Dendritic cell treated with granulocyte-macrophage colony-stimulating factor and Interleukin-4, amounts not matched to agents 40 ng/mL and 50 ng/mL, for 4 days (primary cell): ENCODE measurements at regions not wholly inside any gene's neighbourhood (a gene's known extent, or its start where the extent isn't known, plus 50 kb on each side); places are given as distances from the start of the nearest gene placed in this dataset.

Experiments
- H3K27ac Mint-ChIP-seq: one replicate; pipeline ENCODE4 v1.8.0; 2022; ENCODE audit warnings: mild to moderate bottlenecking, mixed read lengths
- H3K27me3 Mint-ChIP-seq: one replicate; pipeline ENCODE4 v1.8.0; 2022; ENCODE audit warnings: mild to moderate bottlenecking, mixed read lengths
- H3K36me3 Mint-ChIP-seq: one replicate; pipeline ENCODE4 v1.8.0; 2022; ENCODE audit warnings: low read depth, mixed read lengths
- H3K4me1 Mint-ChIP-seq: one replicate; pipeline ENCODE4 v1.8.0; 2022; ENCODE audit warnings: low read depth, mixed read lengths
- H3K4me3 Mint-ChIP-seq: one replicate; pipeline ENCODE4 v1.8.0; 2022; ENCODE audit warnings: mild to moderate bottlenecking, moderate library complexity, mixed read lengths
- H3K9me3 Mint-ChIP-seq: one replicate; pipeline ENCODE4 v1.8.0; 2022; ENCODE audit warnings: mixed read lengths
- intact Hi-C: fragments of 100-400 bp; cut with micrococcal nuclease; formaldehyde crosslinking; loops from one replicate; pipeline ENCODE4 v1.15.0; 2022

- Mint-ChIP-seq H3K9me3 (no peaks in the 10 kb centered on the region), H3K27me3 (peaks cover 4% of the 10 kb centered on the region), H3K27ac (no peak overlapping the region), H3K4me3 (peak overlapping the region; percentile 70), H3K4me1 (peaks cover 24% of the 10 kb centered on the region), H3K36me3 (no peaks in the 10 kb centered on the region)
- intact Hi-C loops: loop anchor here (1.0 to 10.0 kb wide), 6 partner anchors 36 to 701 kb away; partner anchors contain the start of genes HMGN3, LCA5, PHIP and TTK
Observed at GRCh38 chr6:79777713-79778579, 146.8 kb downstream of the SH3BGRL2 start.

- Mint-ChIP-seq H3K9me3 (no peaks in the 10 kb centered on the region), H3K36me3 (no peaks in the 10 kb centered on the region), H3K4me1 (peaks cover 27% of the 10 kb centered on the region), H3K27me3 (peaks cover 2% of the 10 kb centered on the region), H3K27ac (peak overlapping the region; percentile 49), H3K4me3 (no peak overlapping the region)
- intact Hi-C loops: loop anchor here (5.0 to 10.0 kb wide), 4 partner anchors 229 to 699 kb away; partner anchors contain the start of genes HMGN3, LCA5, PHIP and TTK
Observed at GRCh38 chr6:79776076-79776475, 144.9 kb downstream of the SH3BGRL2 start.

- no peaks in the 10 kb centered on the region for H3K9me3 Mint-ChIP-seq
- peak overlapping the region; percentile 49 for H3K27ac Mint-ChIP-seq
- intact Hi-C loops: loop anchor here (5.0 to 10.0 kb wide), 4 partner anchors 230 to 698 kb away; partner anchors contain the start of genes HMGN3, LCA5, PHIP and TTK
- peaks cover 30% of the 10 kb centered on the region for H3K4me1 Mint-ChIP-seq
- H3K36me3 Mint-ChIP-seq: no peaks in the 10 kb centered on the region
- peaks cover 2% of the 10 kb centered on the region for H3K27me3 Mint-ChIP-seq
- no peak overlapping the region for H3K4me3 Mint-ChIP-seq
Observed at GRCh38 chr6:79775222-79775621, 144.1 kb downstream of the SH3BGRL2 start.

DNA sequence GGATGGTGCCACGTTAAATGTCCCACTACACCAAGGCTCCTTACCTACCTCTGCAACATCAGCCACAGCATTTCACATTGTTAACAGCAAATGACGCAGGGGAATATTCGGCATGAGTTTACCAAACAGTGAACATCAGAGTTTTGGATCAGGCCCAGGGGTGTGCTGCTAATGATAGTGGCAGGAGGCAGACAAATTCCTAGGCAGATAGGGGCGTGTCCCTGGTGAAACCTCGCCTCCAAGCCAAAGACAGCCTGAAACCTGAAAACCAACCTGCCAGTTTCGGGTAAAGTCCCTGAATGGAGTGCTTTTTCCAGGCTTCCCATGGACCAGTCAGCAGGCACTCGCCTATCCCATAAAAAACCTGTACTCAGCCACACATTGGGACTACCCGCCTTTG is 133.6 kb downstream of the SH3BGRL2 start:
- intact Hi-C loops: loop anchor here (5.0 kb wide), 2 partner anchors 48 to 103 kb away; no protein-coding TSS in a partner anchor
- Mint-ChIP-seq H3K36me3 (no peaks in the 10 kb centered on the region), H3K27ac (no peak overlapping the region), H3K4me1 (no peaks in the 10 kb centered on the region), H3K27me3 (peaks cover 13% of the 10 kb centered on the region), H3K9me3 (peaks cover 19% of the 10 kb centered on the region), H3K4me3 (no peak overlapping the region)

GRCh38 chr6:79763301-79763700 is 132.2 kb downstream of the SH3BGRL2 start:
- peaks cover 10% of the 10 kb centered on the region for H3K9me3 Mint-ChIP-seq
- intact Hi-C loops: loop anchor here (5.0 kb wide), 2 partner anchors 49 to 104 kb away; no protein-coding TSS in a partner anchor
- H3K27ac Mint-ChIP-seq: no peak overlapping the region
- H3K4me3 Mint-ChIP-seq: no peak overlapping the region
- peaks cover 12% of the 10 kb centered on the region for H3K27me3 Mint-ChIP-seq
- no peaks in the 10 kb centered on the region for H3K4me1 Mint-ChIP-seq
- H3K36me3 Mint-ChIP-seq: no peaks in the 10 kb centered on the region

GRCh38 chr6:79762370-79762769 is 131.2 kb downstream of the SH3BGRL2 start:
- no peak overlapping the region for H3K4me3 Mint-ChIP-seq
- intact Hi-C loops: loop anchor here (5.0 kb wide), 2 partner anchors 50 to 105 kb away; no protein-coding TSS in a partner anchor
- H3K27me3 Mint-ChIP-seq: peaks cover 8% of the 10 kb centered on the region
- no peak overlapping the region for H3K27ac Mint-ChIP-seq
- no peaks in the 10 kb centered on the region for H3K4me1 Mint-ChIP-seq
- no peaks in the 10 kb centered on the region for H3K36me3 Mint-ChIP-seq
- peaks cover under 1% of the 10 kb centered on the region for H3K9me3 Mint-ChIP-seq

DNA sequence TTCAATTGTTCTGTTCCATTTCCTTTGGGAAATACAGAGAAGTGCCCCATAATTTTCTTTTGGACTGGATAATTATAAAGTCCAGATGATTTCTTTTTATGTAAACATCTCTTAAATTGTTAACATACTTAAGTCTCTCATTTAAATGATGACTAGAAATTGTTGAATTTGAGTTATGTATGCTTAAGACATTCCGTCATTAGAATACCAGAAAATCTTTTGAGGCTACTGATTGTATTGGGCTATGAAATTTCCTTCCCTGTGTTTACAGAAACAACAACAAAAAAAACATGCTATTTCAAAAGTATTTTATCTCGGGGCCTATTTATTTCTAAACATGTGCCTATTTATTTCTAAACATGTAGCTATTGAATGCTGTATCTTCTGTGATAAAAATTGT is 125.4 kb downstream of the SH3BGRL2 start:
- H3K9me3 Mint-ChIP-seq: no peaks in the 10 kb centered on the region
- H3K4me3 Mint-ChIP-seq: no peak overlapping the region
- intact Hi-C loops: no loop called here
- H3K36me3 Mint-ChIP-seq: no peaks in the 10 kb centered on the region
- H3K4me1 Mint-ChIP-seq: no peaks in the 10 kb centered on the region
- no peak overlapping the region for H3K27ac Mint-ChIP-seq
- H3K27me3 Mint-ChIP-seq: peaks cover 13% of the 10 kb centered on the region

DNA sequence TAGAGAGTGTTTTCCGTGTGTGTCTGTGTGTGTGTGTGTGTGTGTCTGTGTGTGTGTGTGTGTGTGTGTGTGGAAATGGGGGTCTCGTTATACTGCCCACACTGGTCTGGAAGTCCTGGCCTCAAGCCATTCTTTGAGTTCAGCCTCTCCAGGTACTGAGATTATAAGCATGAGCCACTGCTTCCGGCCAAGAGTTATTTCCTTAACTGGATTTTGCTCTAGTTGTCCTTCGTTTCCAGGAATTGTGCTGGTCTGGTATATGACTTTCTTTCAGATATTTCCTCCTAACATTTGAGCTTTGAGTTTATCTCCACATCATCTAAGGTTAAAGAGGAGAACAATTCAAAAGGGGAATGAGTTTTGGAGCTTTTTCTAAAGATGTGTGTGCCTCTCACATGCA is 124.8 kb downstream of the SH3BGRL2 start:
- no peaks in the 10 kb centered on the region for H3K4me1 Mint-ChIP-seq
- no peak overlapping the region for H3K4me3 Mint-ChIP-seq
- intact Hi-C loops: no loop called here
- H3K9me3 Mint-ChIP-seq: no peaks in the 10 kb centered on the region
- H3K27me3 Mint-ChIP-seq: peaks cover 13% of the 10 kb centered on the region
- no peaks in the 10 kb centered on the region for H3K36me3 Mint-ChIP-seq
- H3K27ac Mint-ChIP-seq: no peak overlapping the region
